HG03571 (cell line): ENCODE measurements at regions not wholly inside any gene's neighbourhood (a gene's known extent, or its start where the extent isn't known, plus 50 kb on each side); places are given as distances from the start of the nearest gene placed in this dataset.
"Not testable (repeated sequence)": the region's sequence is repeated elsewhere in the genome, so short reads cannot be mapped to it uniquely, and the experiment has no call there.

Source experiments
- ATAC-seq: cut with Tn5 transposase; IDR thresholded peaks from one replicate; pipeline ENCODE4 v1.9.1; 2021; ENCODE audit not compliant: unreplicated experiment

- no peak for ATAC-seq
Measured at GRCh38 chr9:107793541-107793940, 304.0 kb upstream of the KLF4 start.

DNA sequence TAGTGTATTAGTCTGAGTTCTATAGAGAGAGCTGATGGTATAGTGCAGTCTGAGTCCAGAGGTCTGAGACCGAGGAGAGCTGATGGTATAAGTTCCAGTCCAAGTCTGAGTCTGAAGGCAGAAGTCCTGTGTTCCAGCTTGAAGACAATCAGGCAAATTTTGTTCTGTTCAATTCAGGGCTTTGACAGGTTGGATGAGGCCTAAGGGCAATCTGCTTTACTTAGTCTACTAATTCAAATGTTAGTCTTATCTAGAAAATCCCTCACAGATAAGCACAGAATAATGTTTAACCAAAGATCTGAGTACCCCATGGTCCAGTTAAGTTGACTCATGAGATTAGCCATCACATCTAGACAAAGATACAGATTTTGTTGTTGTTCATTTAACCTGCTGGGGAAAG, 303.0 kb upstream of the KLF4 start:
- ATAC-seq: no peak

GRCh38 chr9:107792006-107792405, 302.4 kb upstream of the KLF4 start:
- no peak for ATAC-seq

DNA sequence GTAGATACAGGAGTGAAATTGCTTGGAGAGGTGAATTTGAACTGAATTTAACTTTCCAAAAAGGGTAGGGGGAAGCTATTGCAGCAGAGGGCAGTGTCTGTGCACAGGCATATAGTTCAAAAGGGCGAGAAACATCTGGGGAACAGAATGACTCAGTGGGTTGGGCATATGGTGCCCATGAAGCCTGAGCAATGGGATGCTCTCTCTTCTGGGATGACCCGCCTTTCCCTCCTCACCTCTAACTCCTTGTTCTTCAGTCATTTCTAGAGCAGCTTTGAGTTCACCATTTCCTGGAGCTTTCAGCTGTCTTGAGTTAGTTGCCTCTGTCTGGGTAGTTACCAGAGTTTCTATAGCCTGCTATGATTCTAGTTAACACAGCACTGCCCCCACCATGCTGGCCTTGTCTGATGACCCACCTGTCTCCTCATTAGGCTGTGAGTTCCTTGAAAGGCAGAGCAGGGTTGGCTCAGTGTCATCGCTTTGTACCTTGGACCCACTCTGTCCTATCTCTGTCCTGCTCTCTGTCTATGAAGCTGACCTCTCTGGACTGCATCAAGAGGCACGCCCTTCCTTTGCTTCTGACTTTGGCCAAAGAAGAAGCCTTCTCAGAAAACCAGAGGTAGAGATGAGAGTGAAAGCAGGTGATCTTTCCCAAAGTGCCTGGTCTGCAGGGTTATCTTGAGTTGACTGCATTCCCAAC, 299.6 kb upstream of the KLF4 start:
- no peak for ATAC-seq

GRCh38 chr9:107786561-107786960, 297.0 kb upstream of the KLF4 start:
- ATAC-seq: no peak

- no peak for ATAC-seq
Measured at GRCh38 chr9:107784235-107784958, 294.8 kb upstream of the KLF4 start.

DNA sequence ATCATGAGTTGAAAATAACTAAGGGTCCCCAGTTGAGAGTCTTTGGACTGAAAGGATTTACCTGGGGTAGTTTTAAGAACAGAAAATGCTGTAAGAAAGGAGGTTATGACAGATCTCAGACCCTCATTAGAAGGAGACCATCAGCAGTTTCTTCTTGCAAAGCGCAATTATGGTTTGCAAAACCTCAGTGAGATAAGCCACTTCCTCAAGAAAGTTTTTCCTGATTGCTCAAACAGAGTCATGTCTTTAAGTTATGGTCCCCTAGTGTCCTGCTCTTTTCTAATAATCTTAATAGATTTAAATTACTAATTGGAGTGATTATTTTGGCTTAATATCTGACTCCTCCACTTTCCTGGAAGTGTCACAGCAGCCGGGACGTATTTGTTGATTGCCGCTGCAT, 293.2 kb upstream of the KLF4 start:
- ATAC-seq: no peak

DNA sequence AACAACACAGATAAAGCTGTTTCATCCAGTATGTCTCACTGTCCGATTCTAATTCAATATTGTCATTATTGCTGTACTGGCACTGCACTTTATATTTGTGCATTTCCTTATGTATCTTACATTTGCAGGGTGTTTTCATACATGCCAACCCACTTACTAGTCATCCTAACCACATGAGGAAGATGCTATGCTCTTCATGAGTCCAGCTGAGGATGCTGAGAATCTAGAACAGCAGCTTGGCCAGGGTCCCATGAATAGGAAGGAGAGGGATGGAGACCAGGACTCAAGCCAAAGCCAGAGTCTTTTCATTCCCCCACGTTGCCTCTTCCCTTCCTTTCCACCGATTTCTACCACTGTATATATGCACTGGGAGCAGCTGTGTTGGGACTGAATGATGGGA, 292.8 kb upstream of the KLF4 start:
- ATAC-seq: no peak

GRCh38 chr9:107780960-107781359, 291.4 kb upstream of the KLF4 start:
- ATAC-seq: no peak

DNA sequence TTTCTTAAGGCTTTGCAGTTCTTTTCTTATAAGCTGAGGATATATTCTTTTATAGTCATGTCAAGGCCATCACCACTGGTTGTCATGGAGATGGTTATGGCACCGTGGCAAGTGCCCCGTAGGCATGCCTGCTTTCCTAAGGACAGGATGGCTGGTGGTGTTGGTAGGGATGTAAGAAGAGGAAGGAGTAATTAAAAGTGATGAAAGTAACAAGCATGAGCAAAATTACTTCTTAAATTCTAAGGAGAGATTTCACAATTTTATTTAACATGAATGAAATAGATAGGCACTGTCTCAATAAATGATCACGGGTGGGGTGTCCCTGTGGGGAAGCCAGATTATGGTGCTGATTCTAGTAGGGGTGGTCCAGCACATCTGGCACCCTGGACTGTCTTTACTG, 290.2 kb upstream of the KLF4 start:
- no peak for ATAC-seq

DNA sequence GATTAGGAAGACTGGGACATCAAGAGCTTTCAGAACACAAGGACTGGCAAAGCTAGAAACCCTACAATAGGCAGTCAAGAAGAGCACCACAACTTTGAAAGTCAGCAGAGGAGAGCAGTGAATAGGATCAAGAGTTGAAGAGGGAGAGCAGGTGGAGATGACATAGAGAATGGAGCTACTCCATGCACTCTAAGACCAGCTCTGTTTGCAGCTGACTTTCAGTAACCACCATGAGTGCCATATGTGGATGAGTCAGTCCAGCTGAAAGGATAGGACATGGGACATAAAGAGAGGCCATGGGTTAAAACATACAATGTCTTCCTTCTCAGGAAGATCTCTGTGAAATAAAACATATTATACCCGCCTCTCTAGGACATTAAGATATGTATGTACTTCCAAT, 289.1 kb upstream of the KLF4 start:
- no peak for ATAC-seq

- not testable (repeated sequence) for ATAC-seq
Measured at GRCh38 chr9:107774099-107774498, 284.5 kb upstream of the KLF4 start.

GRCh38 chr9:107772988-107773387, 283.4 kb upstream of the KLF4 start:
- no peak for ATAC-seq

- ATAC-seq: no peak
Measured at GRCh38 chr9:107770716-107771115, 281.1 kb upstream of the KLF4 start.

DNA sequence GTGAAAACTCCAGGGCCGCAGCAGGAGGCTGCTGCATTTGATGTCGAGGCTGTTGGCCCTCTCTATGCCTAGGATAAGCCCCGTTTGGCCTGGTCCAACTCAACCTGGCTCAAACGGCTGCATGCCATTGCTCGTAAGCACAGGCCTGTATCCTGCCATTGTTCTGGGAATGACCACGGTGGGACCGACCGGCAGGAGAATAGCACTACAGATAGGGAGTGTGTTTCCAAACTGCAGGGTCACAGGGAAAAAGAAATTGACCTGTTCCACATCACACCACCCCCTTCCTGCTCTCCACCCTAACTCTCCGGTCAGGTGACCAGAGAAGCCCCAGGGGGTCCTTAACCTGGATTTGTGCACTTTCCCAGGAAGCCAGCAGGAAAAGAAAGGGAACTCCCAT, 278.7 kb upstream of the KLF4 start:
- ATAC-seq: no peak

- ATAC-seq: no peak
Measured at GRCh38 chr9:107767711-107768110, 278.1 kb upstream of the KLF4 start.

- not testable (repeated sequence) for ATAC-seq
Measured at GRCh38 chr9:107763469-107763868, 273.9 kb upstream of the KLF4 start.

DNA sequence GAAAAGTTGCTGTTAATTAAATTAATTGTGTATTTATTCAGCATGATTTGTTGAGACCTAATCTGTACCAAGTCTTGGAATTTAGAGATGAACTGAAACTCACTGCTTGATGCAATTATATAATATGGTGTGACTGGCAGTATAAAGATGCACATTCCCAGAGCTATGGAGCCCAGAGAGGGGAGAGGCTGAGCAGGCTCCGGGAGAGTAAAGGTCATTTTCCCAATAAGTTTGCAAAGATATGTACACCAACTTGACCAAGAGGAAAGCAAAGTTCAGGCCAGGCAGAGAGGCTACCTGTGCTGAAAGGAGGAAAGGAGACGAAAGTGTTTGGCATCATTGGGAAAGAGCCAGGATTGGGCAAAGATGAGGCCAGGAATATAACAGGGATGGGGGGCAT, 271.7 kb upstream of the KLF4 start:
- ATAC-seq: no peak

GRCh38 chr9:107760469-107761242, 271.1 kb upstream of the KLF4 start:
- no peak for ATAC-seq

- no peak for ATAC-seq
Measured at GRCh38 chr9:107759823-107760166, 270.2 kb upstream of the KLF4 start.

GRCh38 chr9:107759009-107759822, 269.6 kb upstream of the KLF4 start:
- ATAC-seq: no peak
